Renal pelvis (tissue), 1 donor: ENCODE measurements at regions not wholly inside any gene's neighbourhood (a gene's known extent, or its start where the extent isn't known, plus 50 kb on each side); places are given as distances from the start of the nearest gene placed in this dataset.
"Not testable (repeated sequence)": the region's sequence is repeated elsewhere in the genome, so short reads cannot be mapped to it uniquely, and the experiment has no call there.

ENCODE experiments used
- DNase-seq: peaks from one replicate; pipeline ENCODE4 v3.0.0-alpha.2; 2013

DNA sequence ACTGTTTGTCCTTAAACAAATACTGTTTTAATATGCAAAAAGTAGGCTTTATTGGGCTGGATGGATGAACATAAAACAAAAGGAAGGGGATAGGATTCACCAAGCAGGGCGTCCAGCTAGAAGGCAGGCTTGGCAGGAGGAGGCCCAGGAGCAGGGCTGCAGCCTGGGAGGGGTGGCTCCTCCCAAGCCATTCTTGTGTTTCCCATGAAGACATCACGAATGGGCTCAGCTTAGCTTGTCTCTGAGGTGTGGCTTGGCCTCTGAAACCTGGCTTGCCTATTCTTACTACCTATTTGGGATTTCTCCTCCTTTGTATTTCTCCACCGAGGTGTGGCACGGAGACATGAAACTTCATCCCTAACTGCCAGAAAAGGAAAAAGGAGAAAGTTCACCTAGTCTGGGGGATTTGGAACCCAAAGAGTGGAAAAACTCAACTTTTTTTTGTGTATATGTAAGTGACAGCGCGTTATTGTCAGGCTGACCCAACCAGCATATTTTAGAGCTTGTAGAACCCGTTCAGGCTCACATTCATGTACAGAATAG, 481.9 kb upstream of the SPRED2 start:
- DNase-seq, result no peak

DNA sequence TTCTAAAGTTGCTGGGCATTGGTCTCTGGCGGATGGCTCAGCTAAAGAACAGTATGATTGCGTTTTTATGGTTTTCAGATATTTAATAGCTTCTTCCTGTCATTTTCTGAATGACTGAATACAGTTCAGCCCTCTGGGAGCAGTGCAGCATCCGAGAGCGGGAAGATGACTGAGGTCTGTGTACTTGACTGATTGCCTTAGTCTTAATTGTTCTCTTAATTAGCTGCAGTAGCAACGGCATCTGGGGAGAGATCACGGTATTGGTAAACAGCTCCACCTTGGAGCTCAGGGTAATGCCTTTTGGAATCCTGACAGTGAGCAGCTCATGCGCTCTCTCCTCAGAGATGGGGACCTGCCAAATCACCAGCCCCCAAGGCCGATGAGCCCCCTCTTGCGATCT, 481.4 kb upstream of the SPRED2 start:
- no peak for DNase-seq

DNA sequence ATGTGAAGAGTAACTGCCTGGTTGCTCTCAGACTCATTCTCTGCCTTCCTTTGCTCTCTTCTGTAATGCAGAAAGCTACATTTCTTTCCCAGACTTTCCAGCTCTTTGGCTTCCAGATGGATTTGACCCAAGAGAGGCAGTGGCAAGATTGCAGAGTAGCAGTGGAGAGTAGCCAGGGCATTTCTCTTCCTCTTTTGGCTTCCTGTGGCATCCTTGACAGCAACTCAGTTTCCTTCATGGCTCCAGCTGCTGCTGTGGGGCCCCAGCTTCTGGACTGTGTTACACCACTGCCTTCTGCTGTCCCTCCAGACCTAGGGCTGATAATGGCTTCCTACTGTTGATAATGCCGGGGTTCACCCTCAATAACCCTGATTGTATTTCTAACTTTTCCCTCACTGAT, 469.4 kb upstream of the SPRED2 start:
- no peak for DNase-seq

DNA sequence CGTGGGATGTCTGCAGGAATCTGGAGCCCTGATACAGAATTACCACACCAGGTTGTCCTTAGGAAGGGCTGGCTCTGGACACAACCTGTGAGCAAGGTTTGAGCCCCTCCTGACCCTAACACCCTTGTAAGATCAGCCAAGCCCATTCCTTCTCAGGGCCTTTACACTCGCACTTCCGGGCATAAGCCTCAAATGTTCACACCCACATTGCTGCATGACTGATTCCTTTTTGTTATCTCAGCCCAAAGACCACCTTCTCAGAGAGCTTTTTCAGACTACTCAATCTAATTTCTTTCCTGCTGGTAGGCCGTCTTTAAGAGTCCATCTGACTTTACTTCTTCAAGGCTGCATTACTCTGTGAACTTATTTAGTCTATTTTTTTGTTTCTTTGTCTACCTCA, 464.0 kb upstream of the SPRED2 start:
- no peak for DNase-seq

DNA sequence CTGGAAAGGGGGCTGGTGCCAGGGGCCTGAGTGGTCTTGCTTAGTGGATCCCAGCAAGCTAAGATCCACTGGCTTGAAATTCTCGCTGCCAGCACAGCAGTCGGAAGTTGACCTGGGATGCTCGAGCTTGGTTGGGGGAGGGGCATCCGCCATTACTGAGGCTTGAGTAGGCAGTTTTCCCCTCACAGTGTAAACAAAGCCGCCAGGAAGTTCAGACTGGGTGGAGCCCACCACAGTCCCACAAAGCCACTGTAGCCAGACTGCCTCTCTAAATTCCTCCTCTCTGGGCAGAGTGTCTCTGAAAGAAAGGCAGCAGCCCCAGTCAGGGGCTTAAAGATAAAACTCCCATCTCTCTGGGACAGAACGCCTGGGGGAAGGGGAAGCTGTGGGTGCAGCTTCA, 457.7 kb upstream of the SPRED2 start:
- not testable (repeated sequence) for DNase-seq

DNA sequence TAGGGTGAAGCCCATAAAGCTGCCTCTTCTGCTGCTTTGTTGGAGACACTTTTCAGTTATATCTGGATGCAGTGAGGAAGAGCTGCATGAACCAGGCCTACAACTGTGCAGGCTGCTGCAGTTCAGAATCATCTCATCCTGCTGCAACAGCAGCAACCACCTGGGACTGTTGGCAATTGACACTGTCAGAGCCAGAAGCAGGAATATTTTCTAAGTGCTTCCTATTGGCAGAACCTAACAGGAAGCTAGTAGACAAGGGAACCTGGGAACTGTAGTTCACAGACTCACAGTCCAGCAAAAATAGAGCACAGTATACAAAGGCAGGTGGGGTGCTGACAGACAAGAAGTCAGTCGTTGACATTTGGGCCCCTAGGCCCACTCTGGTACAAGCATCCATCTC, 452.9 kb upstream of the SPRED2 start:
- DNase-seq, result no peak

DNA sequence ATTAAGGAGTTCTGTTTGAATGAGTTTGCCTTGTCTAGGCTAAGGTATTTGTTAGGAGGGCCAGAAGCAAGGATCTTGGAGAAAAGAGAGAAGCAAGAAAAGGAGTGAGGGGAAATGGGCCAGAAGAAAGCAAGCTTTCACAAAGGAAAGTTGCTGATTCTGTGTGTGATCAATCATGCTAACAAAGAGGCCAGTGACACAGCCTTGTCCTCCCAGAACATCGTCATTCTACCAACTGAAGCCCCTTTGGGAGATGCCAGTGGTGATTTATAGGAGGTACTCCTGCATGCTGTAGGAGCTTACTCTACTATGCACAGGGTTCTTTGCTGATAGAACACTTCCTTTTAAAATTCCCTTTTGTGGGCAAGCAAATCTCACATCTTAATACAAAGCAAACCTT, 449.2 kb upstream of the SPRED2 start:
- DNase-seq, result no peak

DNA sequence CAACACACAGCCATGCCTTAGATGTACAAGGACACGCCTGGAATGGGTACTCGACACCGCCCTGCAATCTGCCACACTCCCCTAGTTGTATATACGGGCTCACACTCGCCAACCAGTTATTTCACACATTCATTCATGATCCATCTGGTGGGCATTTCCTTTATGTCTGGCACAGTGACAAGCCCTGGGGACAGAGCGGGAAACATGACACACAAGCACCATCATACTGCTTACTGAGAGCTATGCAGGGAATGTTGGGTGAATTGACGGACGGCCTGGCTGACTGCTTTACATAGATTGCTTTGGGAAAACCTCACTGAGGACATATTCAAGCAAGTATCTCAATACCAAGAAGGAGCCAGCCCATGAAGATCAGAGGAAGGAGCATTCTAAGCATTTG, 448.0 kb upstream of the SPRED2 start:
- DNase-seq, result no peak

DNA sequence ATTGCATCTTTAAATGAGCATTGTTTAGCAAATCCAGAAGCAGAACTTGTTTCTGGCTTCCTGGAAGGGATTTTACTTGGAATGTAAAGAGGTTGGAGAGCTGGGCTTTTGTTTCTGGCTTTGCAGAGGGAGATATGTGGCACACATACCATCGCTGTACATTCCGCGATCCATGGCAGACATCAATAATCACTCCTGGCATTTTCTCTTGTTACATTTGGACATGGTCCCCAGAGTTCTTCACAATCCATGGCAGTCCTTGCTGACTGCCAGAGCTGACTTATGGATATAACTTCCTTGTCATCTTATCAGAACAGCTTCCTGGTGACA, 445.6 kb upstream of the SPRED2 start:
- no peak for DNase-seq

DNA sequence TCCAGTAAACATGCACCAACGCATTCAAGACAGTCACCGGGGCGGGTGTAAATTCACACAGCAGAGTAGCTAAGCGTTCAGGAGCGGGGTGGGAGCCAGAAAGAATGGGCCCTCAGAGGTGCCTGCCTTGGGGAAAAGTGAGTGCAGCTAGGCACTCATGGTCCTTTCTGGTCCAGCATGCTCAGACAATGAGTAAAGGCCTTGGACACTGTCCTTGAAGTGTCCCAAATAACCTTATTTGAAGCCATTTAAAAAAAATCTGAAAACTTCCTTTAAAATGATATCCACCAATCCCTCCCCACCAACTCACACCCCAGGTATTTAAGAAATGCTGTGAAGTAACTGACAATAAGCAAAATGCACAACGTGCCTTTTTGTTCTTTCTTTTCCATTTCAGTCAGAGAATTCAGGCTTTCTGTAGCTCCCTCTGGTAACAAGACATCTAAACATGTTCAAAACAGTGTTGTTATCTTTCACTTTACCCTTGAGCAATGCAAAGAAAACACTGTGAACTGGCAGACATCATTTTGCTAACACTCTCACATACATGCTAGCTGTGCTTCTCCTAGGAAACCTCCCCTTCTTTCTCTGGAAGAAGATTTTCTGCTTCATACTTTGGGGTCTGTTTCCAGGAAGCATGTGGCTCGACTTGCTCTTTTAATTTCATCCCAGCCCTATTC, 445.1 kb upstream of the SPRED2 start:
- no peak for DNase-seq

DNA sequence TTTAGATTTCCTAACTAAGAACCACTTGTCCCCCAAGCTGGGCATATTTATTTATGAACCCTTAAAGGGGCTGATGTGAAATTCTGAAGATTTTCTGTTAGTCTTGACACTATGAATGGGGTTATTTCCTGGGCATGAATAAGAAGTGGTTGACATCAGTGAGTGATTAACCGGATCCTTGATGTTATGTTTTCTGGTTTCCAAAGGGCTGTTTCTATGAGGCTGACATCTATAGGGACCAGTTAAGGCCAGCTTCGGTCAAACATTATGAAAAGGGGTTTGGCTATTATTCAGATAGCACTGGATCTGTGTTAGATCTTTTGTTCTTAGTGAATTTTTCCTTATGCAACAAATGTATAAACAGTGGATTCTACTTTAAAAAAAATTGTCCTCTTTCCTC, 443.7 kb upstream of the SPRED2 start:
- DNase-seq, result no peak

DNA sequence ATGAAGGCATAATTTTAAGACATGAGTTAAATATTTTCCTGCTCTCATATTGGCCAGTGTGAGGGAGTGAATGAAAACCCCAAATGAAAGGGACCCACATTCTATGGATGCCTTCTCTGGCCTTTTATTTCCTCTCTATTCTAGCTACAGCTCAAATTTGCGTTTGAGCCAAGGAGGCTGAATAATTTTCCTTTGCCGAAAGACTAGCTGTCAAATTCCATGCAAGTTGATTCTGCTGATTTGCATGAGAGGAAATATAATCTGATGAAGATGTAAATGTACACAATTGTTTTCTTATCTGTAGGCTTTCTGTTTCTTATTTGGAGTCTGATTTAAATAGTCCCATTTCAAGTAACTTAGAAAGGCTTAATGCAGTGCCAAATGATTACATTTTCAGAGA, 438.4 kb upstream of the SPRED2 start:
- no peak for DNase-seq

DNA sequence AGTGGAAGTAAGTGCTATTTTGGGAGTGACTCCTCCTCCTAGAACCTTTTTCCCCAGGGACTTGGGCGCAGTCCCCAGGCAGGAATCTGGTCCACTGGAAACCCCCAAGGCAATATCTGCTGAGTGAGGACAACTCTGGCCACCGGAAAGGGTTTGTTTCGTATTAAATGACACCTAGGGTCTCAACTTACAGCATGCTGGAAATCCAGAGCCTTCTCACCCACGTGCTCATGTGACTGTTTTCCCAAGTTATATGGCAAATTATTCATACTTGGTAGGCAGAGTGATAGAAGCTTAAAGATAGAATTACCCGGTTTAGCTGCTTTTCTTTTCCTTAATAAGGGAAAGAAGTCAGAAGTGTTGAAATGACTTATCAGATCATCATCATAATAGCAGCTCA, 436.9 kb upstream of the SPRED2 start:
- no peak for DNase-seq

DNA sequence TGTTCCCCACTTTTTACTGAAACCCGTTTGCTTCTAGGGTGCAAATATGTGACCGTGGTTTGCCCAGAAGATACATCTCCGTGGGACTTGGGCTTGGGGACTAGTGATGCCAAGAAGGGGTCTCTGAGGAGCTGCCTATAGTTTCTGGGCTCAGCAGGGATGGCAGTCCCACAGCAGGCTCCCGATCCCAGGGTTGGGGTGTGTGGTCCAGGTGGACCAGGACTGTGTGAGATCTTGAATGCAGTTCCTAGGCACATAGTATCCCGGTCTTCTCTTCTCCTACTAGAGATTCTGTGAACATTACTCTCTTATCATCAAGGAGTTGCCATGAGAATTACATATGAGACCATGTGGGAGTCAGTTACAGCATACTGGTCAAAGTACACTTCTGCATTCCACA, 435.8 kb upstream of the SPRED2 start:
- no peak for DNase-seq

DNA sequence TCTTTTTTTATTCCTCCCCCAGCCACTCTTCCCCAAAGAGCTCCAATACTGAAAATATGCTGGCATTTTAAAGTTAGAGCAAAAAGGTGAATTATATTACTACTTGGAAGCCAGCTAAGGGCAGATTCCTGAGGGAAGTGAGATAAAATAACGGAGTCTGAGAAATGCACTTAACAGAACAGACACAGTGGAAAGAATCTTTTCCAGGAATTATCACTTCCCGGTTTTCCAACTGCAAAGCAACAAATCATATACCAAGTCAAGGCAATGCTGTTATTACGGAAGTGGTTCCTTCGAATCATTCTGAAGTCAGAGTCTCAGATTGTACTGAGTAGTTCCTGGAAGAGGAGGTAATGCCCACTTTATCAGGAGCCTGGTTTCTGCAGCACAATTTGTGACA, 435.0 kb upstream of the SPRED2 start:
- no peak for DNase-seq

DNA sequence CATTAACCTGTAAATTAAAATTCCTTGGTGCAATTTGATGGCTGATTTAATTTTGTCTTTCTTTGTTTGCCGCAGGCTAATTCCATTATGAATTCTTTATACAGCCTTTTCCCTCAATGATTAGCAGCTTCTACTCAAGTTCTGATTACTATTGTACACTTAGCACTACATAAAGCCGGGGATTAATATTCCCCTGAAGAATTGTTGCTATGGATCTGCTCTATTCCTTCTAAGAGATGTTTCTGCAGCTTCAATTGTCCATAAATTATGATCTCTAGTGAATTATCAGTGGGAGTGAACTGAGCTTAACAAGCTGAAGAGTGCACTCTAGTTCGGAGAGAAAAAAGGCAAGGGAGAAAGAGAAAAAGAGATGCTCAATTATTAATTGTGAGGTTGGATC, 433.7 kb upstream of the SPRED2 start:
- DNase-seq, result no peak

DNA sequence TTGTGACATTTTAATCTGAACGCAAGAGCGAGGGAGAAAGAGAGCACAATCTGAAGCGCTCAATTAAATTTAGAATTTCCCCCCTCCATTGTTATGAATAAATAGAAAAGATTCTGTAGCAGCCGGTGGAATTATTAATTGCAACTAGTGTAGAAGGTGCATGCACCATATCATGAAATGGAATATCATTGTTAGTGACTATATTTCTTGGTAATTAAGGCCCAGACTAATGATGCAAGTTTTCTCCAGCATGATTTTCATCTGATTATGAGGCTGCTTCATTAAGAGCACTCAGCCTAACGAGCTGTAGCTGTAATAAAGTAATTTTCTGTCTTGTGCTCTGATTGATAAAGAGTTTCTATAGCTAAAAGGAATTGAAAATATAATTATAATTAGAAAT, 432.2 kb upstream of the SPRED2 start:
- no peak for DNase-seq

DNA sequence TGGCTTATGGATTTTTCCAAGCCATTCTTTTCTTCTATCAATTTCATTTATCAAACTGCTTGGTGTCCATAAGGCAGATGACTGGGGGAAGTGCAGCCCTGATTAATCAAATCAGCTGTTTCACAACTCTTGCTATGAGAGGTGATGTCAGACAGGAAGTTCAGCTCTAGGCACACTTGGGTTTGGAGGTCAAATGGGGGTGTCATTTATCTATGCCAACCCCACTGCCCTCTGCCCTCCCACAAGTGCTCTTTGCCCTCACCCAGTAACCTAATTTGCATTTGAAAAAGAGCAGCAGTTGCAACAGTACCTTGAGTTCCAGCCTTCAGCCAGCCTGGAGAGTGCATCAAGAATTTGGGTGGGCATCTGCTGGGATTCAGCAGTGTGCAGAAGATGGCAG, 431.3 kb upstream of the SPRED2 start:
- no peak for DNase-seq

DNA sequence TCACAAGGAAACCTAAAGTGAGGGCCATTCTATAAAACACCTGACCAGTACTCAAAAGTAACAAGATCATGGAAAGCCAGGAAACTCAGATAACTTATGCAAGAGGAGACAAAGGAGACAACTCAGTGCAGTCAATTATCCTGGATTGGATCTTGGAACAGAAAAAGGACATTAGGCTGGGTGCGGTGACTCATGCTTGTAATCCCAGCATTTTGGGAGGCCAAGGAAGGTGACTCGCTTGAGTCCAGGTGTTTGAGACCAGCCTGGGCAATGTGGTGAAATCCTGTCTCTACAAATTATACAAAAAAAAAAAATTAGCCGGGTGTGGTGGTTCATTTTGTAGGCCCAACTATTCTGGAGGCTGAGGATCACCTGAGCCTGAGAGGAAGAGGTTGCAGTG, 424.5 kb upstream of the SPRED2 start:
- no peak for DNase-seq

DNA sequence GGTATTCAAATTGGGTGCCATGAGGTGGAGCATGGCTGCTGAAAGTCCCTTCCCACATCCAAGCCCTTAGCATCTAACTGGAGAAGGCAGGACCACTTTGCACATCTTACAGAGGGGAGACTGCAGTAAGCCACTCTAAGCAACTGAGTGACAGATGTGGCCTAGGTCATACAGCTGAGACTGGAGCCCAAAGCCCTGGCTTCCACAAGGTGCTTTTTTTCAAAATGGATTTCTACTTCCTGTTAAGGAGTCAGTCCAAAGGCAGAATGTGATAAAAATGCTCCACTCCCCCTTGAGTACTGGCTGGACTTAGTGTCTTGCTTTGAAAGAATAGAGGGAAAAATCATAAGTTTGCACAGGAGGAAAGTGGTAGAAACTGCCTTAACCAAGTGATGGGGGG, 424.0 kb upstream of the SPRED2 start:
- no peak for DNase-seq

DNA sequence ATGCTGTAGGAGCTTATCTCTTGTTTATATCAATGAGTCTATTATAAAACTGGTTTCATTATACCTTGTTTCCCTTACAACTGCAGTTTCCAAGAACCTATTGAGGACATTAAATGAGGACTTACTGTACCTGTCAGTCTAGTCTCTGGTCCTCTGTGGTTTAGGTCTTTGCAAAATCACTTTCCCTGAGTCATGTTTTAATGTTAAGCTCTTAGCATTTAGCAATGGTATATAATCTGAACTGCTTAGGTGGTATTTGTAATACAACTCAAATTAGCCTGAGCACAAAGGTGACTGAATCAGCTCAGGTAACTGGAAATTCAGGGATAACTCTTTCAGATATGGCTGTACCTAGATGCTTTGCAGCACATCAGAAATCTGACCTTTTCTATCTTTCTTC, 418.3 kb upstream of the SPRED2 start:
- no peak for DNase-seq

DNA sequence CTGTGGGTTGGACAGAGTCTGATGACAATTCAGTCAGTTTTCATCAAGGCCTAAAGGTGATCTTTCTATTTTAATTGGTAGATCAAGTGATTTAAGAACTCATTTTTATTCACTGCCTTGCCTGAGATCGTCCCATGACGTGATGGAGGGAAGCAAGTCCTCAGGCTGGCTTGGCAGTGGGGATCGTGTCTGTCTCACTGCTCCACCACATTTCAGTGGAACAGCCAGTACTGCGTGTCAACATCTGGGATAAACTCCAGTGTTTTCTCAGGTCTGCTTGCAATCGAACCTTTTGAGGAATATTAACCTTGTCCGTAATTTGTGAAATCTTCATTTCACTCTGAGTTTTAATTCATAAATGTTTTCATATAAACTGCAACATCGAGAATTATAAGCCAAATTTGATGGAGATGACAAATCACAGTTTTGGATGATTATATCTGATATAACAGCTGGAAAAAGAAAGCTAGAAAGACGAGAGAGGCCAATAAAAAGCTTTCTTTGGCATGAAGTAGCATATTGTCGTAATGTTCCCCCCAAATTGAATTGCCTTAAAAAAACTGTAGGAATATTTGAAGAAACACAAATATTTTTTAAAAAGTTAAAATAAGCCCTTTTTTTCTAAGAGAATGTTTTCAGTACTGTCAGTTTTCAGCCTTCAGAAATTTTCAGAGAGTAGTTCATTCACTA, 414.7 kb upstream of the SPRED2 start:
- no peak for DNase-seq

DNA sequence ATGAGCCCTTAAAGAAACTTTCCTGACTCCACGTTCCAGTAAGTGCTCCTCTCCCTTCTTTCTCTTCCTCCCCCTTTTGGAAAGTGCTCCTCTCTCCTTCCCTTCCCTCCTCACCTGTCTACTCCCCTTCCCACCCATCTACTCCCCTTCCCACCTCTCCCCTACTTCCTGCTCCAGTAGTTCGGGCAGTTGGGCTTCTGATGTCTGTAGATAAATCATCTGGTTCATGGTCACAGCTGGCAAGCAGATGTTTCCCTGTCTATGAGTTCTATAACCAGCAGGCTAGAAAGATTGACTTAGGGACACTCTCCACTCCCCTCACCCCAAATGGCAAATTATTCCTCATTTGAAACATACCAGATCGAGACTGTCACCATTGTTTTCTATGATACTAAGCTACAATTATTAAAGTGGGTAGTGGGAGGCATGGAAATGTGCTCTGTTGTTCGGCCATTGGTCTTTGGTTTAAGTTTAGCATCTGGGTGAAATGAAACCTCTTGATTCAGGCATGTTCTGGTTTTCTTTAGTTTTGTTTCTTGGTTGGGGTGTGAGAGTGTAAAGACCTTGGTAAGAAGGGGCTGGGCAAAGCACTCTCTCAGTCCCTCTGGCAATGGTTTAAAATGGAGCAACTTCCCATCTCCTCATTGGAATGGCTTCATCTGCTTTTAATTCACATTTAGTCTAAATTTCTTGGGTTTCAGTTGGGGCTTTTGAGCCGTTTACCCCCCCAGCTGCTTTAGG, 413.2 kb upstream of the SPRED2 start:
- peak; percentile 27 for DNase-seq
